CD14-positive monocyte (primary cell): ENCODE measurements at regions not wholly inside any gene's neighbourhood (a gene's known extent, or its start where the extent isn't known, plus 50 kb on each side); places are given as distances from the start of the nearest gene placed in this dataset.

Experiments used
- DNase-seq, 3 donors: peaks; one replicate each; pipeline ENCODE4 v3.0.0-alpha.2; 2011 to 2022
- H2AFZ ChIP-seq: 2 replicates; pipeline ENCODE4 v1.6.0; 2012; ENCODE audit warnings: mild to moderate bottlenecking, low read depth, low read length, inconsistent platforms; ENCODE audit not compliant: insufficient read depth, poor library complexity, severe bottlenecking
- H3K27ac ChIP-seq, 2 donors: 1 replicate in 1 of 2; 2 replicates in 1 of 2; pipeline ENCODE4 v1.5.1; 2012 to 2013; ENCODE audit warnings: low read length in 2 of 2, control low read depth in 1 of 2, inconsistent platforms in 1 of 2, low read depth in 1 of 2, mild to moderate bottlenecking in 1 of 2
- H3K27me3 ChIP-seq, 2 donors: one replicate each; pipeline versions ENCODE4 v1.6.0 to v1.6.1; 2011 to 2013; ENCODE audit warnings: low read length in 2 of 2; ENCODE audit not compliant: control insufficient read depth in 2 of 2, insufficient read depth in 2 of 2
- H3K36me3 ChIP-seq, 2 donors: replicated peaks in 1 of 2; 1 replicate in 1 of 2; 2 replicates in 1 of 2; pipeline versions ENCODE4 v1.5.1 to v1.6.1; 2012 to 2013; ENCODE audit warnings: low read length in 2 of 2, control low read depth in 1 of 2, inconsistent platforms in 1 of 2, mild to moderate bottlenecking in 1 of 2; ENCODE audit not compliant: insufficient read depth in 2 of 2, control insufficient read depth in 1 of 2
- H3K4me1 ChIP-seq, 2 donors: 1 replicate in 1 of 2; 2 replicates in 1 of 2; pipeline versions ENCODE4 v1.5.1 to v1.6.1; 2012 to 2013; ENCODE audit warnings: low read length in 2 of 2, control low read depth in 1 of 2, inconsistent platforms in 1 of 2, mild to moderate bottlenecking in 1 of 2, moderate library complexity in 1 of 2; ENCODE audit not compliant: insufficient read depth in 2 of 2, control insufficient read depth in 1 of 2
- H3K4me2 ChIP-seq: replicated peaks from 2 replicates; pipeline ENCODE3; 2012; ENCODE audit warnings: low read length, moderate library complexity, mild to moderate bottlenecking; ENCODE audit not compliant: poor library complexity, severe bottlenecking; ENCODE audit errors: extremely low read depth
- H3K4me3 ChIP-seq, 3 experiments: fragments of 200-600 bp in 1 of 3; sonication (generic) in 1 of 3; replicated peaks in 1 of 3; 1 replicate in 2 of 3; 2 replicates in 1 of 3; pipeline ENCODE4 v1.5.1; 2011 to 2013; ENCODE audit warnings: low read length in 3 of 3, mild to moderate bottlenecking in 3 of 3, control low read depth in 2 of 3, low read depth in 2 of 3, inconsistent platforms in 1 of 3, moderate library complexity in 1 of 3
- H3K79me2 ChIP-seq: 2 replicates; pipeline ENCODE4 v1.6.0; 2012; ENCODE audit warnings: mild to moderate bottlenecking, control low read depth, inconsistent platforms, low read length, moderate library complexity; ENCODE audit not compliant: insufficient read depth
- H3K9ac ChIP-seq: 2 replicates; pipeline ENCODE4 v1.6.0; 2017; ENCODE audit warnings: low read length, mild to moderate bottlenecking; ENCODE audit not compliant: insufficient read depth, poor library complexity, severe bottlenecking
- H3K9me3 ChIP-seq, 2 donors: replicated peaks in 1 of 2; 1 replicate in 1 of 2; 2 replicates in 1 of 2; pipeline versions ENCODE4 v1.5.1 to v1.6.1; 2012 to 2013; ENCODE audit warnings: low read length in 2 of 2, control low read depth in 1 of 2; ENCODE audit not compliant: control insufficient read depth in 1 of 2, insufficient read depth in 1 of 2
- H4K20me1 ChIP-seq: 2 replicates; pipeline ENCODE4 v1.6.0; 2012; ENCODE audit warnings: mild to moderate bottlenecking, low read length, control low read depth, moderate library complexity; ENCODE audit not compliant: insufficient read depth
- H3K27ac Mint-ChIP-seq, 7 donors: one replicate each; pipeline ENCODE4 v1.8.0; 2020; ENCODE audit warnings: mild to moderate bottlenecking in 7 of 7, mixed read lengths in 7 of 7, moderate library complexity in 6 of 7, inconsistent platforms in 2 of 7
- H3K27me3 Mint-ChIP-seq, 3 donors: one replicate each; pipeline ENCODE4 v1.8.0; 2021 to 2022; ENCODE audit warnings: low read depth in 3 of 3, mild to moderate bottlenecking in 3 of 3, mixed read lengths in 3 of 3, moderate library complexity in 3 of 3, inconsistent platforms in 1 of 3
- H3K36me3 Mint-ChIP-seq, 2 donors: one replicate each; pipeline ENCODE4 v1.8.0; 2020; ENCODE audit warnings: mixed read lengths in 2 of 2, inconsistent platforms in 1 of 2, mild to moderate bottlenecking in 1 of 2
- H3K4me1 Mint-ChIP-seq: one replicate; pipeline ENCODE4 v1.8.0; 2020; ENCODE audit warnings: mild to moderate bottlenecking, mixed read lengths
- H3K4me3 Mint-ChIP-seq, 2 donors: one replicate each; pipeline ENCODE4 v1.8.0; 2020; ENCODE audit warnings: mild to moderate bottlenecking in 2 of 2, mixed read lengths in 2 of 2, moderate library complexity in 1 of 2
- H3K9me3 Mint-ChIP-seq, 7 donors: one replicate each; pipeline ENCODE4 v1.8.0; 2020 to 2022; ENCODE audit warnings: mixed read lengths in 7 of 7, mild to moderate bottlenecking in 6 of 7, moderate library complexity in 6 of 7, inconsistent platforms in 2 of 7
- CTCF ChIP-seq: fragments of 200-600 bp; IDR thresholded peaks from one replicate; pipeline ENCODE4 v1.8.0; 2022; ENCODE audit warnings: antibody characterized with exemption, mild to moderate bottlenecking
- WGBS: methylation state at CpG from one replicate; pipeline ENCODE4 v1.1.5; 2013; ENCODE audit warnings: missing lambda C conversion rate; ENCODE audit not compliant: insufficient coverage; 5-methylcytosine and 5-hydroxymethylcytosine counted together
- intact Hi-C, 2 donors: fragments of 100-400 bp; cut with micrococcal nuclease; formaldehyde crosslinking; loops; one replicate each; pipeline versions ENCODE4 v1.15.0 to v1.15.1; 2023

- H3K9me3 Mint-ChIP-seq, result peaks cover 37 to 61% (median 50%) of the 10 kb centered on the region in 7 donors
- H3K4me1 Mint-ChIP-seq, result no peaks in the 10 kb centered on the region
- no peak overlapping the region for H3K27ac Mint-ChIP-seq
- no peaks in the 10 kb centered on the region for H3K36me3 Mint-ChIP-seq
- intact Hi-C loops, result no loop called here
- peaks cover 52 to 56% of the 10 kb centered on the region in 2 donors for H3K9me3 ChIP-seq
- no peak overlapping the region for H3K4me3 ChIP-seq
- no peak for TF ChIP-seq CTCF
- H3K27ac ChIP-seq, result no peak overlapping the region
- no peaks in the 10 kb centered on the region for H3K36me3 ChIP-seq
- peaks cover 0 to 1% (median 0%) of the 10 kb centered on the region in 3 donors for H3K27me3 Mint-ChIP-seq
- H3K27me3 ChIP-seq, result no peaks in the 10 kb centered on the region
- no peaks in the 10 kb centered on the region for H4K20me1 ChIP-seq
- no peak overlapping the region for H2AFZ ChIP-seq
- H3K4me1 ChIP-seq, result no peaks in the 10 kb centered on the region
- H3K4me3 Mint-ChIP-seq, result no peak overlapping the region
- no peak overlapping the region for H3K4me2 ChIP-seq
- WGBS, result 70% methylated on average over 3 of the region's 5 CpGs
- H3K79me2 ChIP-seq, result no peaks in the 10 kb centered on the region
- no peak for DNase-seq
- H3K9ac ChIP-seq, result no peak overlapping the region
Observed at GRCh38 chr16:35743101-35743692, 2283.8 kb downstream of the TP53TG3F start.

- H2AFZ ChIP-seq, result no peak overlapping the region
- no peak overlapping the region for H3K27ac ChIP-seq
- Mint-ChIP-seq H3K9me3 (peaks cover 44 to 63% (median 54%) of the 10 kb centered on the region in 7 donors), H3K27ac (no peak overlapping the region), H3K4me3 (no peak overlapping the region), H3K4me1 (no peaks in the 10 kb centered on the region), H3K27me3 (peaks cover 0 to 1% (median 0%) of the 10 kb centered on the region in 3 donors), H3K36me3 (no peaks in the 10 kb centered on the region)
- no peaks in the 10 kb centered on the region for H3K36me3 ChIP-seq
- H3K9ac ChIP-seq, result no peak overlapping the region
- H4K20me1 ChIP-seq, result no peaks in the 10 kb centered on the region
- intact Hi-C loops, result no loop called here
- H3K4me3 ChIP-seq, result no peak overlapping the region
- TF ChIP-seq CTCF, result no peak
- no peak overlapping the region for H3K4me2 ChIP-seq
- H3K79me2 ChIP-seq, result no peaks in the 10 kb centered on the region
- 76% methylated on average over 4 of the region's 4 CpGs for WGBS
- H3K9me3 ChIP-seq, result peaks cover 60 to 61% of the 10 kb centered on the region in 2 donors
- DNase-seq, result no peak
- H3K27me3 ChIP-seq, result no peaks in the 10 kb centered on the region
- no peaks in the 10 kb centered on the region for H3K4me1 ChIP-seq
Observed at GRCh38 chr16:35744084-35744483, 2284.7 kb downstream of the TP53TG3F start.
